COLO668 (cell line): ENCODE measurements at regions not wholly inside any gene's neighbourhood (a gene's known extent, or its start where the extent isn't known, plus 50 kb on each side); places are given as distances from the start of the nearest gene placed in this dataset.

Experiments used
- DNase-seq: peaks from one replicate; lab custom pipeline; 2025; ENCODE audit not compliant: unreplicated experiment; lab: John Stamatoyannopoulos, UW

DNA sequence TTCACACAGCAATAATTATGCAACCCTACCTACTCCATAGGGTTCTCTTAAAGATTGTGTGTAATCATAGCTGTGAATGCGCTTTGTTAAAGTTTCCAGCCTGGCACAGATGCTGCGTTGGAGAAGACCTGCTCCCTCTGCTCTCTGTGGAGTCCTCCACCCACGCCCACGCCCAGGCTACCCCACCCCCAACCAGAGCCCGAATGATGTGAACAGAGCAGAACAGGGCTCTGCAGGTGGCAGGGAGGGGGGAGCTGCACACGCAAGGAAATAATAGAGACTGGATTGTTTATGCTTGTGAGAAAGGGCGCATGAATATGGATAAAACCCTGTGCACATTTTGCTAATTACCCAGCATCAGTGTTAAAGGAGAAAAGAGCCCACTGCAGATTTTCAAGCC lies 447.5 kb downstream of the BCL11A start:
- DNase-seq: no peak

DNA sequence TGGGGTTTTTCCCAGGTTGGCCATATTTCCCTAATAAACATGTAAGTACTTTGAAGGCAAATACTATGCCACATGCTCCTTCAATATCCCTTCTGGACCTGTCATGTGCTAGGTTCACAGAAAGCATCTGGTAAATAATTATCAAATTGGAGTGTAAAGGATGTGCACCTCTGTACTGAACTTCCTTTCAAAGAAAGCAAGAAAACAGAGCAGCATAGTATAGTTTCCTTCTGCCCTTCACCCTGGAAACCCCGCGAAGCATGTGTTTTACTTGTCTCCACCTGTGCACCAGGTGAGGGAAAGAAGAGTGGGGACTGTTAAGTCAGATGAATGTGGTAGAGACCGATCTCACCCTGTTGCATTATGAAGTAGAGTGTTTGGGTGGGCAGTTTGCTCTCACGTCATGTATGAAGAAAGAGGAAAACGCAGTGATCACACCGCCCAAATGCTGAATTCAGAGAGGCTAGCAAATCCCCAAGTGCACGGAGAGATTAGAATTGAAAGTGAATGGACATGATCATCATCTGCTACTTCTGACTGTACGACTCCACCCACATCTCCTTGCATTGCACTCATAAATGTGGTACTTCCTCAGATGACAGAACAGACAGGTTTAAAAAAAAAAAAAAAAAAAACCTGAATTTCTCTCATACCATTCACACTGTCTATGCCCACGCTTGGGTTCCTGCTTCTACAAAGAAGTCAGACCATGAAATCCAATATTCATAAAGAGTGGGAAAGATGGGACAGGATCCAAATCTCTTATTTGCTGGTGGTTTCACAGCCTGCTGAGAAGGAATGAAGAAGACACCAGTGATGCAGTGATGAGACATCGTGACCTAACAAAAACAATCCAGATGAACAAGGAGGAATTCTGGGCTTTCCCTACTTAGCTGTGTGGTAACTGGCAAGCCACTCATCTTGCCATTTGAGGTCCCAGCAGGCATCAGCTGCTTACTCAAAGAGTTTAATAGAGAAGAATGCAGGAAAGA lies 448.6 kb downstream of the BCL11A start:
- DNase-seq: no peak

- no peak for DNase-seq
Observed at GRCh38 chr2:60100034-60100433, 453.4 kb downstream of the BCL11A start.

DNA sequence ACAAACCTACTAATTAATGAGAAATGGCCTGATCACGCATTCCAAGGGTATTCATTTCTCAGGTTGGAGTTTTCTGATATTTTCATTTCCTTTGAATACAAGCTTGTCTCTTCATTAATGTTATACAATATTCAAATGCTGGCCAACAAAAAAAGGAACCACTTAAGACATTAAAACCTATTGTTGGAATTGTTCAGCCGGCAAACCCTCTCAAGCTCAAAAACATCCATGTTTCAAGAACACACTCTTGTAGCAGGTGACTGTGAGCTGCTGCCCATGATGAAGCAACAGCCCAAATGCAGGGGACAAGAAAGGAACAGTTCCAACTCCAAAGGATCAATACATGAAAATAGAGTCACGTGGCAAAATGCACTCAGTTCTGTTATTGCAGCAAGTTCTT lies 454.5 kb downstream of the BCL11A start:
- DNase-seq: no peak

DNA sequence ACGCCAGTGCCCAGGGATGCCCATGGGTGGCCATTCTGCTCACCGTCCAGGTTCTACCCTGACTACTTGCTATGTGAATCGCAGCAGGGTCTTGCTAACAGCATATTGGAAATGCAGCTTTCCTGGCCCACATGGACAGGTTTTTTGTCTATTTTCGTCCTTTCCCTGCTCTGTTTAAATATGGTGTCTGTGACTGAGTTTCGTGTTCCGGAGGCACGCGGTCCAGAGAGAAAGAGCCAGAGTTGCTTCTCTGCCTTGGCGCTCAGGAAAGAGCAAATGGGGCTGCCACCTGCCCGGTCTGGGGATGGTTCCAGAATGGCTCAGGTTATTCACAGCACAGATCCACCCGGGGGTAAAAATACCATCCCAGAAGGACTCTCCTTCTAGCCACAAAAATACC lies 456.2 kb downstream of the BCL11A start:
- DNase-seq: no peak

DNA sequence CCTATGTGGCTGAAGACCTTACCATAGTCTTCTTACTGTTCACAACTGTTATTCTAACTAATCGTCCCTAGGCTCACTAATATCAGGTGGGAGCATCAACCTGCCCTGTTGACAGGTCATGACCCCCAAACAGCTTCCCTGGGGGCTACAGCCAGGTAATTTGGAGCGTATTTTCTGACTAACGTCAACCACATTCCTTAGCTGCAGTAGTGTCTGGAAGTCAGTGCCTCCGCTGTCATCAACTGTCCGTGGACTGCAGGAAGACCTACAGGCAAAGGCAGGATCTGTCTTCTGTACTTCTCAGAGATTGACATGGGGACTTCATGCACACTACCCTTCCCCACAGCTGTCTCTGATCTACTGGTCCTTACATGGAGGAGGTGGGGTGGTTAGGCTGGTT lies 456.9 kb downstream of the BCL11A start:
- DNase-seq: no peak

- no peak for DNase-seq
Observed at GRCh38 chr2:60095903-60096302, 457.6 kb downstream of the BCL11A start.

DNA sequence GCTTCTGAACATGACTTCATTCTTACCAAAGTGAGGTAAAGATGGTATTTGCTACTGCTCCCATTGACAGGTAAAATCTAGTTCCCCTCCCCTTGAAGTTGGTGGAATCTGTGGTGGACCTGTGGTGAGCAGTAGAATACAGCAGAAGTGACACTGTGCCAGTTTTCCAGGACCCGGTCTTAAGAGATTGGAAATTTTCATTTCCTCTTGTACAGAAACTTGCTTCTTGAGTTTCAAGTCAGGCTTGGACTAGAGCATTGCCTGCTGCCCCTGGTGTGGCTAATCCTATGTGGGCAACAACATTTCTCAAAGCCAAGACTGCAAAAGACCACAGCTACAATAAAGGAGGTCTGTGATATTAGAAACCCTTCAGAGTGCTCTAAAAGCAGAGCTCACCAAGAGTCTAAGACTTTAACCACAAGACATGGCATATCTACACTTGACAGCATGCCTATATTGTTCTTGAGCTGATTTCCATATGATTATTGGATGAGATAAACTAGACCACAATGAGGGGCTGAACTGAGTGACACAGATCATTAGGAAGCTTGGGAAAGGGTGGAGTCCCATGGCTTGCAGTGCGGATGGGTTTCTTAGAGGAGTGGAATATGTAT lies 458.1 kb downstream of the BCL11A start:
- DNase-seq: no peak

GRCh38 chr2:60094450-60094929 lies 459.0 kb downstream of the BCL11A start:
- peak; percentile 72 for DNase-seq

- no peak for DNase-seq
Observed at GRCh38 chr2:60092781-60093180, 460.7 kb downstream of the BCL11A start.

GRCh38 chr2:60091894-60092293 lies 461.6 kb downstream of the BCL11A start:
- DNase-seq: peak; percentile 30

DNA sequence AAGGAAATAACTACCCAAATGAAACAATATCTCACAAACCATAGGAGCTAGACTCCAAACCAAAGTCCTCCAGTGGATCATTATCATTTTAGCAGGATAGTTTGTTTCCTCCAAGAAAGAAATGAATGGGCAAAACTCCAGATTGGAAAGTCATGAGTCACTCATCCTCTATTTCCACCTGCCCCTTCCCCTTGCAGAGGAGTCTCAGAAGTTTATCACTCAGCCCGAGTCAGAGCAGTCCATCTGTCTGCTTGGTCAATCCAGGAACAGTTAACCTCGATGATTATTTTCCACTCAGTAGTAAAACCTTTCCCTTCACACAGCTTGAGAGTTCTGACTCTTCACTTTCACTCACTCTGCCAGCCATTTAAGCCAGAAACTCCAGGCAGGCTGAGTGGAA lies 462.2 kb downstream of the BCL11A start:
- no peak for DNase-seq

DNA sequence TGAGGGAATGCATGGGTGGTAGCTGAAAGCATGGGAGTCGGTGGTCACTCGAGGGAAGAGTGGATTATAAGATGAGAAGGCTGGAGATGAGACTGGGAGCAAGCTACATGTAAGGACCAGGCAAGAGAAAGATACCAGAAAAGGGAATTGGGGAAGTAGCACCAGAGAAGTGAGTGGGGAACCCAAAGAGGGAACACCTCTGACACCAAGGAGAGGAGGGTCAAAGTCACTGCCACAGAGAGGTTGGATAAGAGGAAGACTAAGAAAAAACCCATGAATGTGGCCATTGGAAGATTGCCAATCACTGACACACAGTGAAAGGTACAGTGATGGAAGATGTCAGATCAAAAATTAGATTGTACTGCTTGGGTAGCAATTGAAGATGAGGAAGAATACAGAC lies 473.9 kb downstream of the BCL11A start:
- no peak for DNase-seq

- DNase-seq: no peak
Observed at GRCh38 chr2:60075048-60075447, 478.4 kb downstream of the BCL11A start.

DNA sequence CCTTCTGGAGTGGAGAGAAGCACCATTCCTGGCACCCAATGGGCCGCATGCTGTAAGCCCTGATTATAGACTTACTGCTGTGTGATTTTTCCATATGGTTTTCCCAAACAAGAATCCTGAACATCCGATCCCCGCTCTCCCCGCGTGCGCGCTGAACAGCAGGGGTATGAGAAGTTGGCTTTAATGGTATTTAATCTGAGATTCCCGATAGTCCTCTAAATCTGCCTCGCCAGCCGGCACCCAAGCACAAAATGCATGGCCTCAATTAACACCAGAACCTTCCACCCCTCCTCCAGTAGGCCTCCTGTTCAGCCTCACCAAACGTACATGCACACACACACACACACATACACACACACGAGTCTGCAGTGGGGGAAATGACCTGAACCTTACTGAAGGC lies 480.3 kb downstream of the BCL11A start:
- DNase-seq: no peak

GRCh38 chr2:60072609-60073008 lies 480.8 kb downstream of the BCL11A start:
- no peak for DNase-seq

DNA sequence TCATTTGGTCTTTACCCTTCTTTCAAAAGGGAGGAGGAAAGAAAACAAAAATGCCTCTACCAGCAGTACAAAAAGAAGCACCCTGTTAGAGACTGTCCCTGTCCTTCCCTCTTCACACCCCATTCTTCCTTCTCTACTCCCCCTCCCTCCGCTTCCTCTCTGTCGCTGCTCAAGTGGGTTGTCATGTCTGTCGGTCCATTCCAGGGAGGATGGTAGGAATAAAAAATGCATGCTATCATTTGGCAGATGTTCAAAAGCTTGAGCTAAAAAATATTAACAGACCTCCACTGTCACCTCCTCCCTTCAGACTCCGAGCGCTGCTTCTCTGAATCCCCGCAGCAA lies 482.0 kb downstream of the BCL11A start:
- no peak for DNase-seq

- DNase-seq: no peak
Observed at GRCh38 chr2:60070736-60071489, 482.5 kb downstream of the BCL11A start.

GRCh38 chr2:60070196-60070595 lies 483.3 kb downstream of the BCL11A start:
- DNase-seq: no peak

GRCh38 chr2:60068755-60069154 lies 484.7 kb downstream of the BCL11A start:
- no peak for DNase-seq

DNA sequence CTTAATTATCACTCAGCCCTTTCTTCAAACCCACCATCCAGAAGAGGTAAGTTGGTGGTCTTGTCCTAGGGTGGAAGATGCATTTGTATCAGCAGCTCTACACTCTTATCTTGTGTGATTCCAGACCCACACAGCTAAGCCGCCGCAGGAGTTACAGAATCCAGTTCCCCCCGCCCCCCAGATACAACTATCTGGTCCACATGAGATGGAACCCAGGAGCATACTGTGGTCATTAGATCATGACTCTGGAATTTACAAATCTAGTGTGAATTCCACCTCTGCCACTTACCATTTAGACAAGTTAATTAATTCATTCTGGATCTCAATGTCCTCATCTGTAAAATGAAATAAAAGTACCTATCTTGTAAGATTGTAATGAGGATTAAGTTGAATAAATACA lies 486.4 kb downstream of the BCL11A start:
- DNase-seq: no peak
